M059J (cell line): ENCODE measurements at regions not wholly inside any gene's neighbourhood (a gene's known extent, or its start where the extent isn't known, plus 50 kb on each side); places are given as distances from the start of the nearest gene placed in this dataset.

Experiments used
- DNase-seq: peaks from one replicate; pipeline ENCODE4 v3.0.0-alpha.2; 2012; ENCODE audit warnings: low read depth

DNA sequence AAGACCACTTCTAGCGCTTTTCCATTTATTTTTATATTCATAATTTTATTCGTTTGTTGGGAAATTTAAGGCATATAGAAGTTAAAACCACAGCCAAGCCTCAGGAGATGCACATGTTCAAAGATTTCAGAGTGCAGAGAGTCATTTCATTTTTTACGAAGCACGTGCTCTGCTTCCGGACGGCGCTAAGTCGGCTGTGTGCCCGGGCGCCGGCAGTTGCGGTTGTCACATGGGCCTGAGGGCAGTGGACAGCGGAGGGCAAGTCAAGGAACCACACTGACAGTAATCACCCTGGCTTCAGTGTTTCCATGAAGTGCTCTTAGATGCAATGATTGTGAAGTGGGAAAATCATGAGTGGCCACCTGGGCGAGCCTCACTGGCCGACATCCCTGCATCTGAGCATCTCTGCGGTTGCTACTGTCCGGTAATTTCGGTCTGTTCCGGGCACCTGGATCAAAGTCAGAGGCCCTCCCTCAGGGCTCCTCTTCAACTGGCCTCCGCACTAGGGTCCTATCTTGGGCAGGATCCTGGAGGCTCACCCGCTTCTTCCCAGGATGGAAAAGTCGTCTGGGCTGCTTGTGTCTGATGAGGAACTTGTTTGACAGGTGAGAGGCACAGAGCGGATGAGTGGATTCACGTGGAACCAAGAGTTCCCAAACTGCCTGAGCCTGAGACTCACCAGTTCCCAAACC is 90.8 kb downstream of the DACT2 start:
- no peak for DNase-seq

DNA sequence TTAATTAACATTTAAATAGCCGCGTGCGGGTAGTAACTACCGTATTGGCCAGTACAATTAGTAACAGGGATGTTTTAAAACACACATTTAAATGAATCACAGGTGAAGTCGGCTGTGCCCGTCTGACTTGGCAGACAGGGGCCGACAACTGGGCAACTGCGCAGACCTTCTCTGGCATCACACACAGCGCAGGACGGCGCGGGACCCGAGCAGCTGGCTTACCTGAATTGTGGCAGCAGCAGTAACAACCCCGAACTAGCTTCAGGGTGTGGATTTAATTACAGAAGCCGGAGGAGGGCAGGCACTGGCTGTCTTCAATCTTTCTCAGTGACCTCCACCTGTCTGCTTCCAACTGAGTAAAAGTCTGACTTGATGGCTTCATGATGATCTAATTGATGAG is 91.7 kb downstream of the DACT2 start:
- no peak for DNase-seq

DNA sequence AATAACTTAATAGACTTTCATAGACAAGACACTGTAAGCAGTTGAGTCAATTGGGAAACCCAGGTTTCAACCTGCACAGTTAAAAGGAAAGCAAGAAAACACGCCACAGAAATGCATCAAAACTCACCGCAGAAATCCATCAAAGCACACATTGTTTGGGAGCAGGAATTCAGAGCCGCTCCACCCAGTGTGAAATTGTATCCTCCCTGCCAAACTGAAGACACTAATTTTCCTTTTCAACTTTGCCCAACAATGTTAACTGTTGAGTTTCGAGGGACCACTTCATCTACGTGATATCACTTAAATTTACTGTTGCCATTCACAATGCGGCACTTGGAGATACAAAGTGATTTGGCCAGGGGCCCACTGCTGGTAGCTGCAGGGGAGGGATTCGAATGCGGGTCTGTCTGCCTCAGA is 92.7 kb downstream of the DACT2 start:
- DNase-seq = no peak

DNA sequence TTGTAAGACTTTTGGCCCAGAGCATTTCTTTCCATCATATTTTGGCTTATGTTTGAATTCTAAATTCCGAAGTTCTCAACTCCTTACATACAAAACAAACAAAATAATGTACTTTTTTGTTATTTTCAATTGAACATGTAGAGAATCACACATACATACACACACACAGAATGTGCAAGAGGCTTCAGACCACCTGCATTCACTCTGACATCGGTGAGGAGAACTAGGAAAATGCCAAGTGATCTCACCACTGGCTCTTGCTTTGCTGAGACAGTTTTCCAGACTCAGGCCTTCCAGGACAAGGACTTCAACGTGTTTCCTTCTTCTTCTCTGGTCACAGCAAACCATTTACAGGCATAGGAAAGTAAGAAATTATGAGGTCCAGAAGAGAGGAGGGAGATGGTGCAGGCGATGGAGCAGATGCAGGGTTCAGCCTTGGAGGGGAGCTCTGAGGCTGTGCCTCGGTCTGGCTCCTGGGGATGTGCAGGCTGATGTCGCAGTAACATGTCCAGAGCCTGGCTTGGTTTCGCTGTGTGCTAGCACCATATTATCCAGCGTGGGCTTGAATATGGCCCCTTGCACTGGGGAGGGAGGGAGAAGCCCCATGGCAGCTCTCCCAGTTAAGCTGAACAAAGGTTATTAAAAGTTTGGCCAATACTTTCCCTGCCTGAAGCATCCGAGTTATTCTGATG is 93.4 kb downstream of the DACT2 start:
- no peak for DNase-seq

DNA sequence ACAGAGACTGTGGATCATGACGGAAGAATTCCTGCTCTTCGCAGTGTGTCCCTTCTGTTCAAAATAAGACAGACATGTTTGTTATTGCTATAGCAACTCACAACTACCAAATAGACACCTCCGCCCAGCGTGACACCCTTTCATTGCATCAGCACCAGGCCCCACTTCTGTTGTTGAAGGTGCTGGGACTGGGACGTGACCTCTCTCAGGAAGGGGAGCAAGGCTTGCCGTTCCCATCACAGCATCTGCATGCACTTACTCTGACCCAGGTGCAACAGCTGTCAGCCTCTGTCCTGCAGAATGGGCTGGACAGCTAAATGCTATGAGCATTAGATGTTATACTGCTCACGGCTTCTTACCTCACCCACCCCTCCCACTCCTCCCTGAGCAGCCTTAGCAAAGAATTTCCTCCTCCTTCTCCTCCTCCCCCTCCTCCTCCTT is 94.1 kb downstream of the DACT2 start:
- no peak for DNase-seq

DNA sequence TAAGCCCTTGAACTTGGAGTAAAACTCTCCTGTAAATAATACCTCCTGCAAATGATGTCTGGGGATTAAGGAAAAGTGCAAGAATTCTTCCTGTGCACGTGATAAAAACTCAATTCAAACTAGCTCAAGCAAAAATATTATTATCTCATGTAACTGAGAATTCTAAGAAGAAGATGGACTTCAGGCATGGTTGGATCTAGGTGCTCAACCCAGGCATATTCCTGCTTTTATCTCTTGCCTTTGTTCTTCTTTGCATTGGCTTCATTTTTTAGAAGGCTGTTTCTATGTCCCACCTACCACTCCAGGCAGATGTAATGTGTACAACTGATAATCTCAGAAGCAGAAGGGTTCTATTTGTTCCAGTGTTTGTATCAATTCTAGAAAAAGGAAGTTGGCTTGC is 95.8 kb downstream of the DACT2 start:
- no peak for DNase-seq

DNA sequence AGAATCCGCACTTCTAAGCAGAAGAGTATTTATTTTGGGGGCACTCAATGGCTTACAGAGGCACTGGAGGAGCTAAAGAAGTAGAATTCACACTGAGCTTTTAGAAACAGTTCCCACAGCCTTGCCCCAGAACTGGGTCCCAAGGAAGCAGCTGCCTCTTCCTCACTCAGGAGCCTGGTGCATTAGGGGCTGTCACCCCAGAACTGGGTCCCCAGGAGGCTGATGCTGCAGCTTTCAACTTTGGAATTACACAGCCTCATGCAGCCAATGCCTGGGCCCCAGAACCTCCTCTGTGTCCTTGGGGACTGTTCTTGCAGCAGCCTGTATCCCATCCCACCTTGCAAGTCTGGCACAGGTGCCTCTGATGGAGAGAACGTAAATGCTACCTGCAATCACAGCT is 96.4 kb downstream of the DACT2 start:
- DNase-seq = no peak

DNA sequence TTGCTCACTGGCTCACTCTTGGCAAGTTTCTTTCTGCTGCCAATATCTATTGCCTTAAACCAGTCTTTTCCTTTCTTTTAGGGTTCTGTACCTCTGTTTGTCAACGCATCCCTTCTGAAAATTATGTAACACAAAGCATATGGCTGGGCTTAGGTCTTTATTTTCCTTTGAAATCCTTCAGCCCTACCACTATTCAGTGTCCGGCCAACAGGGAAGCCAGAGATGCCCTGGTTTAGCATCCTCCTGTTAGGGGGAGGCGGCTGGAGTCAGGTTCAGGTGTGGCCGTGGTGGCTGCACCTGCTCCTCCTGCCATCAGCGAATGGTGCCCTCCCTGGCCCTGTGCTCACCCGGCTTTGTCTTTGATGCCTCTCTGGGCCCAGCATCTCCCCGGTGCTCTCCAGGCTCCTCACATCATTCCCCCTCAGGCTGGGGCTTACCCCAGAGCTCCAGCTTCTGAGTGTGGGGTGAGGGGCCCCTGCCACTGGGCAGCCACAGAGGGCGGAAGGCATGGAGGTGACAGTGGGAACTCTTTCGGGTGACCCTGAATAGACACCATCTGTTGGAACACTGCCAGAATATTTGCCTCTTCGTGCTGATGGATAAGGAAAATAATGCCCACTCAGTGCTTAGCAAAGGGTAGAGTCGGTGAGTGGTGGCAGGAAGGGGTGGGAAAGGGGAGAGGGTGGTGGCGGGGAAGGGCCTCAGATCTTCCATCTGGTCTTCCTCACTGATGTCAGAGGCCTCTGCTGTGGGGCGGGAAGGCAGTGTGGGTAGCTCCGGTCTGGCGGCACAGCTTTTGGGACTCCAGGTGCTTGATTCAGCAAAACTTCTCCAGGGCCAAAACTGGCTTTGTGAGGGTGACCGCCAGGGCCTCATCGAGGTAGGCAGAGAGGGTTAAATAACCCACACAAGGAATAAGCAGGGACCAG is 97.2 kb downstream of the DACT2 start:
- DNase-seq = no peak

DNA sequence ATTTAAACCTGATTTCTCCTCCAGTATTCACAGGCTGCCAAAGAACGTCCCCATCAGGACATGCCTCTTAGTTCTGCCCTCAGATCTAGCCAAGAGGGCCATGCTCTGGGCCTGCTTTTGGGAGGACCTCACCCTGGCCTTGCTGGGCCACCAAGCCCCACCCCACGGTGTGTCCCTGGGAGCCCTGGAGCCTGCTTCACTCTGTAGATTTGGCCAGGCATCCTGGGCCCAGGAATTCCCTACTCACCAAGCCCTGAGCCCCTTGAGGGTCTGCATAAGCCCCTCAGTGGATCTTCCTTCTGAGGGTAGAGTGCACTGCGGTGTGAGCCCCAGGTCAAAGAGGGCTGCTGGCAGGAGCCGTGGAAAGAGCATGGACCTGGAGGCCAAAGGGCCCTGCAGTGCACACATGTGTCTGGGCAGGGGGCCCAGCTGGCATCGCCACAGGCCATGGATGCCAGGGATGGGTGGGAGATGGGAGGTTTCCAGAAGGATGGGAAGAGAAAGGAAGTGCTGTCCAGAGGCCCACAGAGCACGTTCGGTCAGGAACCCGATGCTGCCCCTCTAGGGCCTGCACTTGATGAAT is 98.0 kb downstream of the DACT2 start:
- no peak for DNase-seq

DNA sequence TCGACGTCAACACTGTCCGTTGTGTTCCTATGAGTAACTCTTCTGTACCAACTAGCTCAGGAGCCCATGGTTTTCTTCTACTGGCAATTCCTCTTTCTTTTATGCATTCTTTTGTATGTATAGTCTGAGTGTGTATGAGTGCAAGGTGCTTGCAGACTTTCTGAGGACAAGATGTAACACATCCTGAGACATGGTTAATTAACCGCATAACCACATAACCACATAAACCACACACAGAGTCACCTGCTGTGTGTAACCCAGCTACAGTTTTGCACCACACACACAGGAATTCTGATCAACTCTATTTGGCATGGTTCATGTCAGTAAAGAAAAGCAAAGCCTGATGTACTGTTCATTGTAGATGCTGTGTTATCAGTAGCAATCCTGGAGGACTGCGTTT is 98.6 kb downstream of the DACT2 start:
- DNase-seq = no peak

DNA sequence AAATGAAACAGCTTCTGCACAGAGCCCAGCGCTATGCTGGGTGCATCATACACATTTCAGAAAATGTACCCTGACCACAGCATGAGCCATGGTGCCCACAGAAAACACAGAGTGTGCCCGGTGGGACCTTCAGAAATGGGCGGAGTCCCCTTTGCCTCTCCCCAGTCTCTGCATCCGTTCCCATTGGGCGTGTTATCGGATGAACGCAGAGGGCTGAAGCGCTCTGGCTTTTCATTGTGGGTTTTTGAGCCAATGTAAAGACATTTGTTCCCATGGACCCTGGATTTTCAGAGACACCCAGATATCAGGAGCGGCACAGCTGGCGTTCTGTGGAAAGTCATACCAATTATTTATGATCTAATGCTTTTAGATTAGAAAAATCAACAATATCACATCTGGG is 99.8 kb downstream of the DACT2 start:
- DNase-seq = no peak

DNA sequence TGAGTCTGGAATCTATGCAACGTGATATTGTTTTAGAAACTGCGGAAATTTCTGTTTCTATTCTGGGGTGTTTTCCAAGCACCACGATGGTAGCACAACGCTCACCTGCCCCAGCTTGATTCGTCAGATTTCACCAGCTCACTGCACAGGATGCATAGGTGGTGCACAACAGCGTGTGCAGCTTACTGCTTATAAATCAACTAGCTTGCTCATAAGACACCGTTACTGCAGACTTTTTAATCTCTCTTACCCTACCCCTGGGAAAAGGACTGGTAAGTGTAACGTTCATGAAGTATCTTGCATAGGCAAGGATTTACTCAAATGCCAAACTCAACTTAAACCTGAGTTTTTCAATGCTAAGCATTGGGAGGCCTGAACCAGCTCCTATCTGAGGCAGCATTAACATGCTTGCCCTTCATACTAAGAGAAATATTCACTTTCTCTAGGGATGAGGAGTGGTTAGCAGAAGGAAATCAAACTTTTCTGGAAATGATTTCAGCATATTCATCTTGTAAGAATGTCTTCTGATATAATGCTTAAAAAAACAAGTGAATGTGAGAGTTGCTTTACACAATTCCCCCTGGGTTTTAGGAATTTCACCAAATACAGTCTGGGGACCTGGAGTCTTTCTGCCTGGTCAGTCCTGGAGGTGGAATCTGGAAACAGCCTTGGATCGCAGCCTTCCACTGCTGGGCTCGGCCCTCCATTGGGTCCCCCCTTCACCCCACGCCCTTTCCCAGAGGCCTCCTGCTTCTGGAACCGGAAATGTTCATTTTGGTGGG is 100.6 kb downstream of the DACT2 start:
- DNase-seq = no peak

DNA sequence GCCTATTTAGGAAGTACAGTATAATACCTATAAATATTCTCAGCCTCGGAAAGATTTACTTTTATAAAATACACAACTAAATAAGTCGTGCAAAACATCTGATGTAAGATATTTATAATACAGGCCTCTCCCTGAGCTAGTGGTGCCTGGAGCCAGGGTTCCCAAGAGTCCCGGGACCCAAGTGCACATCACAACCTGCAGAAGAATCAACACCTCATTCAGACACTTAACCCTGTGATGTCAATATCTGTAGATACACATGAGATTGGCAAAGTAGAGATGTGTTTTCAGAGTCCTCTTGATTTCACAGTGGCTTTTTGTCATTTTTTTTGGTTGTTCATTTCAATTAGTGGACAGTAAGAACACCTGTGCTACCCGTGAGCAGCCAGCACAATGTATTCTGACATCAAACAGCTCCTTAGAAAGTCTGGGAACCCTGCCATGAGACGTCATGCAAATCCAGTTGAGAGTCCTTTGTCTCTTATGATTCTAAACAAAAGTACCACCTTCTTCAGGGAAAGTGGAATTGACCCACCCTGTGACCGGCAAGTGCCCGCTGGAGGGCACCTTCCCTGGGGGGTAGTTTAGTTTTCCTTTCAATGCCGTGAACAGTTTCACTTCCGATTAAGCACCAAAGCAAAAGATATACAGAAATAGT is 101.6 kb downstream of the DACT2 start:
- DNase-seq = no peak

DNA sequence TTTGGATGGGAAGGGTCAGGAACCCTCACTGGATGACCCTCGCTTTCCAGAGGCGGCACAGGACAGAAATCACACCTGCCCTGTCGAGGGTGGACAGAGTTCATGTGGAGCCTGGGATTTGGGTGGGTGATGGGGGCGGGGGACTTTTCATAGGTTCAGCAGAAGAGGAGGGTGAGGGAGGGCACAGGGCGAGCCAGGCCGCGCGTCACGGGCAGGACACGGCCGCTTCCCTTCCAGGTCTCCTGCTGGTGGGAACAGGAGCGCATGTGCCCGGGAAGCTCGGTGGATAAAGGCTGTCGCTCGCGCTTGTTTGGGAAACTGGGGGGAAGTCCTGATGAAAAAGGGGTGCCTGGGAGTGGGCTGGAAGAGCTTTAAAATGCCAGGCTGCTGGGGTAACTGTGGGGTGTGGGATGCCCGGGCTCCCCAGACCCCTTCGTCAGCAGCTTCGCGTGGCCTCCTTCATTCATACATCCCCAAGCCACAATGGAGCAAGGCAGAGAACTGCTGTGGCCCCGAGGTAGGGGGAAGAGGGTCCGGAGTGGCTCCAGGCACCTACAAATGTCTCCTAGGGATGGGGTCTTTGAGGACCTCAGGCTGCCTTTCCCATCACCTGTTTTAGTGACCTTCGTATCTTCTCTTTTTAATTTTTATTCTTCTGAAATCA is 102.2 kb downstream of the DACT2 start:
- DNase-seq = no peak

DNA sequence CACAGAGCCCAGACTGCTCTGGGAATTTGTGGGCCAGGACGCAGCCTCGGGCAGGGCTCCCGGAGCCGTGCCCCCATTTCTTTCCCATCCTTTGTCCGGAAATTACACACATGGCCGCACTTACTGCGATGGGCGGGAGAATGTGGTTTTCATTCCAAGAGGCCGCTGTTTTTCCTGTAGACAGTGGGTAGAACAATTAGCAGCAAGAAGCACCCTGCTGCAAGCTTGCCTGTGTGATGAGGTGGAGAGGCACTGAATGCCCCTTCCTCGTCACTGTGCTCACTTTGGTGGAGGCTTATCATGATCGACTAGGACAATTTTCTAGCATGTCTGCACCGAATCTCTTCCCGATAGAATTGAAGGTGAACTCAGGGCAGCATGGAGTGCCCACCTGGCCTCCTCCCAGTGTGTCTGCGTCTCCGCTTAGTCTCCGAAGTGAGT is 102.8 kb downstream of the DACT2 start:
- DNase-seq = no peak

DNA sequence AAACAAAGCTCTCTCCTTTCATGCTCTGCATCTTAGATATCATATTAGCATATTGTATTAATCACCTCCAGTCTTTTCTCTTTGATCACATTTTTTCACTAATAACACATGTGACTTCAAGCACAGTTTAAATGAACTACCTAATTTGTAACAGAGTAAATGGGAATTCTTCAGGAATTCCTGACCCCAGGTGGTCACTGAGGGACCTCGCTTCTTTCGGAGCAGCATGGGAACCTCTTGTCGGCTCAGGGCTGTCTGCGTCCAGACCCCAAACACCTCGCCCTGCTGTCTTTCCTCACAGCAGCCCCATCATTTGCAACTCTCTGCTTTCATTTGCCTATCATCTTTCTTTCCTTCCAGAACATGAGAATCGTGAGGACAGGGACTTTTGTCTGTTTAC is 103.5 kb downstream of the DACT2 start:
- no peak for DNase-seq

DNA sequence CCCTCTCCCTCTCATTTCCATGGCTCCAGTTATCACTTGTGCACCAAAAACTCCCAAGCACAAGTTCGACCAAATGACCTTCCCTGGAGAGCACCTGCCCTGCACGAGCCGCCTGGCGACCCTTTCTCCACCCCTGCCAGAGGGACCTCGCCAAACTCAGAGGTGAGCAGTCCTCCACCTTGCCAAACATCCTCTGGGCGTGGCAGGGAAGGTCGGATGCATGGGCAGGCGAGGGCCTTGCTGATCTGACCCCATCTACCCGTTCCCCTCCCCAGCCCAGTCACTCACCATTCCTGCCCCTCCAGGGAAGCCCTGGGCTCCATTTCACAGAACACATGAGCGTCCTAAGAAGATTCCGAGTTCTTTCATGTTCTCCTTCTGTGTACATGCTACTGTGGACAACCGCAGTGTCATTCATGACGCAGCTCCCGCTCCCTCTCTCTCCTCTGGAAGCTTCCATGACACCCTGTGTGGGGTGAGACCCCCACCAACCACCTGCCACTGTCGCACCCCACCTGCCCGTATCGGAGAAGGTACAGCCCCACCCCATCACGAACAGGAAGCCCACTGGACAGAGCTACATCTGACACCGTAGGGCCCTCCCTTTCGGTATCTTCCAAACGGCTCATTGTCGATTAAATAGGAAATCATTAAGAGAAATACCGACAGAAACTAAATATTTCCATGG is 104.3 kb downstream of the DACT2 start:
- no peak for DNase-seq

DNA sequence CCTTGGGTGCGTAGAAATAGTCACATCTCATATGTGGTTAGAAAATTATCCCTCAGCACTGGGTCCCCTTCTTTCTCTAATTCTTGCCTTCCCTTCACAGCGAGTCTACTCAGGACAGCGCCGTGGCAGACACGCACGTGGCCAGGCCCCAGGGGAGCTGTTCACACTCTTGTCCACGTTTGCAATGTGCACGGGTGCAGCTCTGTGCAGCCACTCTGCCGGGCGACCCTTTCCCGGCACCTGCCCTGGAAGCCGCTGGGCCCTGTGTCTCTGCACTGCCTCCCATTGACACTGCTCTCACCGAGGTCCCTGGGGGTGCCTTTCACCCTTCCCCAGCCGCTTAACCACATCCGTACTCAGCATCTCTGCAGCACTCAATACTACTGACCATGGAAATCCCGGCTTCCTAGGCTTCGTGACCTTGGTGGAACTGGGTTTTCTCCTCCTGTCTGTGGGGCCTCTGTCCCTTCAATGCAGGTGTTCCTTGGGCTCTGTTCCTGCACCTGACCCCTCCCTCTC is 104.9 kb downstream of the DACT2 start:
- DNase-seq = no peak

DNA sequence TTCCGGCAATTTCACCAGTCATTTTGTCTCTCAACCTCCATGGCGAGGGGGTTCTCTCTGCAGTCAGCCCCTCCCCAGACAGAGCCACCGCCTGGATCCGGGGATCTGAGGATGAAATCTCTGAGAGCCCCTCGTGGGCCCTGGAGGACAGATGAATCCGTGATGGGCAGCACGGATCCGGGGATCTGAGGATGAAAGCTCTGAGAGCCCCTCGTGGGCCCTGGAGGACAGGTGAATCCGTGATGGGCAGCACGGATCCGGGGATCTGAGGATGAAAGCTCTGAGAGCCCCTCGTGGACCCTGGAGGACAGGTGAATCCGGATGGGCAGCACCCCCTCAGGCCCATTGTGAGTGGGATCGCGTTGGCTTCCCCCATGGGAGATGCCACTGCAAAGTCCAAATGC is 106.5 kb downstream of the DACT2 start:
- DNase-seq = no peak
